HEK293 (cell line): ENCODE measurements at regions not wholly inside any gene's neighbourhood (a gene's known extent, or its start where the extent isn't known, plus 50 kb on each side); places are given as distances from the start of the nearest gene placed in this dataset.

Experiments used
- CTCF ChIA-PET: fragments of 350-600 bp; formaldehyde crosslinking; extraction: SDS; loops from one replicate; lab custom pipeline; 2021; ENCODE audit warnings: antibody characterized with exemption; lab: Yijun Ruan, JAX
- POLR2A ChIA-PET: fragments of 300-600 bp; formaldehyde crosslinking; extraction: SDS; loops from one replicate; lab custom pipeline; 2020; ENCODE audit warnings: antibody characterized with exemption, inconsistent platforms; lab: Yijun Ruan, JAX
- H3K27ac ChIP-seq: fragments of 200-500 bp; sonication (Bioruptor generic); 2 replicates; pipeline ENCODE4 v1.5.1; 2014; ENCODE audit warnings: low read depth, low read length, control low read depth, inconsistent platforms; ENCODE audit errors: extremely low read depth
- H3K36me3 ChIP-seq, 2 experiments: fragments of 200-500 bp in 1 of 2; sonication (Bioruptor generic) in 1 of 2; 1 replicate in 1 of 2; 2 replicates in 1 of 2; pipeline ENCODE4 v1.5.1; 2014 to 2017; ENCODE audit warnings: inconsistent platforms in 2 of 2, low read length in 2 of 2; ENCODE audit not compliant: control insufficient read depth in 2 of 2, insufficient read depth in 1 of 2
- H3K4me1 ChIP-seq: fragments of 200-500 bp; sonication (Bioruptor generic); 2 replicates; pipeline ENCODE4 v1.5.1; 2014; ENCODE audit warnings: mild to moderate bottlenecking, low read length, inconsistent platforms; ENCODE audit not compliant: control insufficient read depth, insufficient read depth
- H3K4me3 ChIP-seq: 2 replicates; pipeline ENCODE4 v1.5.1; 2011; ENCODE audit warnings: low read depth, mild to moderate bottlenecking, control low read depth, low read length, moderate library complexity
- H3K9me3 ChIP-seq: fragments of 200-500 bp; sonication (Bioruptor generic); 2 replicates; pipeline ENCODE4 v1.5.1; 2014; ENCODE audit warnings: low read depth, low read length, inconsistent platforms; ENCODE audit not compliant: control insufficient read depth, insufficient read depth
- KLF10 ChIP-seq: fragments of 450-650 bp; IDR thresholded peaks from 2 replicates; pipeline ENCODE4 v1.5.1; 2018; ENCODE audit warnings: missing biosample characterization, mild to moderate bottlenecking, missing genetic modification characterization
- PATZ1 ChIP-seq: fragments of 450-650 bp; formaldehyde crosslinking; IDR thresholded peaks from 2 replicates; pipeline ENCODE4 v1.5.1; 2016; ENCODE audit warnings: missing biosample characterization, missing genetic modification characterization
- PRDM1 ChIP-seq: fragments of 450-650 bp; formaldehyde crosslinking; IDR thresholded peaks from 2 replicates; pipeline ENCODE4; 2016; ENCODE audit warnings: missing biosample characterization, missing genetic modification characterization
- PRDM6 ChIP-seq: fragments of 450-650 bp; formaldehyde crosslinking; IDR thresholded peaks from 2 replicates; pipeline ENCODE4 v1.5.1; 2017; ENCODE audit warnings: missing biosample characterization, missing genetic modification characterization
- REST ChIP-seq: fragments of 450-650 bp; formaldehyde crosslinking; IDR thresholded peaks from 2 replicates; pipeline ENCODE4 v1.5.1; 2016; ENCODE audit warnings: missing biosample characterization, missing genetic modification characterization
- TSHZ1 ChIP-seq: fragments of 450-650 bp; formaldehyde crosslinking; IDR thresholded peaks from 2 replicates; pipeline ENCODE4 v1.5.1; 2016; ENCODE audit warnings: missing biosample characterization, missing genetic modification characterization, borderline replicate concordance
- ZNF112 ChIP-seq: fragments of 450-650 bp; formaldehyde crosslinking; IDR thresholded peaks from 2 replicates; pipeline ENCODE4 v1.5.0; 2017; ENCODE audit warnings: missing biosample characterization, missing genetic modification characterization
- ZNF157 ChIP-seq: fragments of 450-650 bp; formaldehyde crosslinking; IDR thresholded peaks from 2 replicates; pipeline ENCODE4 v1.5.1; 2016; ENCODE audit warnings: missing biosample characterization, missing genetic modification characterization
- ZNF366 ChIP-seq: fragments of 450-650 bp; formaldehyde crosslinking; conservative IDR thresholded peaks from 2 replicates; pipeline ENCODE4 v1.5.1; 2016; ENCODE audit warnings: missing biosample characterization, missing genetic modification characterization
- ZNF423 ChIP-seq: fragments of 450-650 bp; formaldehyde crosslinking; IDR thresholded peaks from 2 replicates; pipeline ENCODE4 v1.5.1; 2016; ENCODE audit warnings: missing biosample characterization, missing genetic modification characterization
- ZNF426 ChIP-seq: fragments of 450-650 bp; formaldehyde crosslinking; IDR thresholded peaks from 2 replicates; pipeline ENCODE4 v1.5.1; 2017; ENCODE audit warnings: missing biosample characterization, missing genetic modification characterization, mild to moderate bottlenecking, inconsistent platforms, moderate library complexity
- ZNF521 ChIP-seq: fragments of 450-650 bp; formaldehyde crosslinking; IDR thresholded peaks from 2 replicates; pipeline ENCODE4 v1.5.1; 2017; ENCODE audit warnings: missing biosample characterization, mild to moderate bottlenecking, missing genetic modification characterization
- ZNF555 ChIP-seq: fragments of 450-650 bp; formaldehyde crosslinking; conservative IDR thresholded peaks from 2 replicates; pipeline ENCODE4 v1.5.1; 2017; ENCODE audit warnings: missing biosample characterization, mild to moderate bottlenecking, missing genetic modification characterization, inconsistent platforms
- ZNF776 ChIP-seq: fragments of 450-650 bp; formaldehyde crosslinking; IDR thresholded peaks from 2 replicates; pipeline ENCODE4 v1.5.0; 2017; ENCODE audit warnings: missing biosample characterization, missing genetic modification characterization, borderline replicate concordance
- ZNF785 ChIP-seq: fragments of 450-650 bp; formaldehyde crosslinking; IDR thresholded peaks from 2 replicates; pipeline ENCODE4 v1.5.1; 2016; ENCODE audit warnings: missing biosample characterization, missing genetic modification characterization
- ZNF843 ChIP-seq: fragments of 450-650 bp; formaldehyde crosslinking; IDR thresholded peaks from 2 replicates; pipeline ENCODE4 v1.5.1; 2016; ENCODE audit warnings: missing biosample characterization, missing genetic modification characterization
- ZSCAN23 ChIP-seq: fragments of 450-650 bp; formaldehyde crosslinking; IDR thresholded peaks from 2 replicates; pipeline ENCODE4 v1.5.1; 2016; ENCODE audit warnings: missing biosample characterization, missing genetic modification characterization
- ZSCAN4 ChIP-seq: fragments of 450-650 bp; formaldehyde crosslinking; IDR thresholded peaks from 2 replicates; pipeline ENCODE4 v1.5.1; 2017; ENCODE audit warnings: missing biosample characterization, missing genetic modification characterization

GRCh38 chr6:152811785-152812184 is 61.2 kb downstream of the VIP start:
- Histone ChIP-seq H3K4me3 (no peak overlapping the region), H3K9me3 (no peaks in the 10 kb centered on the region), H3K4me1 (no peaks in the 10 kb centered on the region), H3K36me3 (no peaks in the 10 kb centered on the region), H3K27ac (no peak overlapping the region)
- CTCF ChIA-PET = interaction anchor here (0.6 kb wide), 1 partner anchor 209 kb away, joined by 3 read pairs; no protein-coding TSS in a partner anchor
- TF ChIP-seq REST (tag by site-specific recombination) = no peak
- peak; percentile 92 for TF ChIP-seq ZNF366
- 0 out of 2 replicates have a peak, but pooled peaks have one; percentile 18 for TF ChIP-seq ZNF521 (tag by site-specific recombination)
- POLR2A ChIA-PET = interaction anchor here (0.9 kb wide), 1 partner anchor 58 kb away, joined by 11 read pairs; no protein-coding TSS in a partner anchor

- TF ChIP-seq ZNF157 (tag by site-specific recombination) = no peak
- no peak for TF ChIP-seq ZSCAN23
- TF ChIP-seq PRDM6 (tag by site-specific recombination) = no peak
- no peak for TF ChIP-seq PRDM1 (tag by site-specific recombination)
- no peak for TF ChIP-seq ZNF785 (tag by site-specific recombination)
- TF ChIP-seq TSHZ1 (tag by site-specific recombination) = no peak
- no peak for TF ChIP-seq ZNF776 (tag by site-specific recombination)
- TF ChIP-seq, all 188 proteins: peak for 0
- CTCF ChIA-PET = interaction anchor here (0.6 to 0.7 kb wide), 3 partner anchors 49 to 1209 kb away, joined by 3 read pairs; no protein-coding TSS in a partner anchor
- no peaks in the 10 kb centered on the region for H3K9me3 ChIP-seq
- no peaks in the 10 kb centered on the region for H3K36me3 ChIP-seq
- no peak overlapping the region for H3K4me3 ChIP-seq
- H3K4me1 ChIP-seq = no peaks in the 10 kb centered on the region
- no peak overlapping the region for H3K27ac ChIP-seq
- POLR2A ChIA-PET = no interaction called here
Observed at GRCh38 chr6:152815230-152815872, 64.8 kb downstream of the VIP start.

GRCh38 chr6:152816055-152816454 is 65.5 kb downstream of the VIP start:
- no peak overlapping the region for H3K27ac ChIP-seq
- POLR2A ChIA-PET = no interaction called here
- CTCF ChIA-PET = interaction anchor here (0.6 to 0.7 kb wide), 2 partner anchors 1126 to 1208 kb away, joined by 3 read pairs; no protein-coding TSS in a partner anchor
- no peak for TF ChIP-seq ZNF112 (tag by site-specific recombination)
- TF ChIP-seq PATZ1 (tag by site-specific recombination) = no peak
- no peak for TF ChIP-seq ZSCAN4 (tag by site-specific recombination)
- TF ChIP-seq ZNF843 (tag by site-specific recombination) = no peak
- no peak for TF ChIP-seq KLF10 (tag by site-specific recombination)
- TF ChIP-seq ZNF366 = no peak
- TF ChIP-seq ZNF555 = no peak
- no peak for TF ChIP-seq ZNF426
- TF ChIP-seq ZNF423 = no peak

More at GRCh38 chr6:152816055-152816454, 65.5 kb downstream of the VIP start:
- no peaks in the 10 kb centered on the region for H3K4me1 ChIP-seq
- H3K36me3 ChIP-seq = no peaks in the 10 kb centered on the region
- H3K9me3 ChIP-seq = no peaks in the 10 kb centered on the region
- no peak overlapping the region for H3K4me3 ChIP-seq
